ENCODE measurements at regions not wholly inside any gene's neighbourhood (a gene's known extent, or its start where the extent isn't known, plus 50 kb on each side); places are given as distances from the start of the nearest gene placed in this dataset.
"Not testable (repeated sequence)": the region's sequence is repeated elsewhere in the genome, so short reads cannot be mapped to it uniquely, and the experiment has no call there.

DNA sequence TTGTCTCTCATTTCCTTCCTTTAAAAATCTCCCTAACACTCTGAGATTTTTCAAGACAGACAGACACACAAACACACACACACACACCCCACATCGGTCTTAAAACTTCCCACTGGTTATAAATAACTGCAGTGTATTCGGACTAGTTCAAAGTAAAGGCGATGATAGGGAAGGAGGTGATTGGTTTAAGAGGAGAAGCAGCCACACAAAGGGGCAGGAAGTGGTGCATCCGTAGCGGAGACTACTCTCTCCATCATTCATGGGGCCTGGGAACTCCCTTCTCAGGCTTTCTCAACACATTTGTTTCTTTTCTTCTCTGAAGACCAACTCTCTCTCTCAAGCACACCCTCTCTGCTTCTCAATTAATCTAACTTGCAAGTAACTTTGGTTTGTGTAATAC lies 149.1 kb upstream of the DPP10 start:
- intact Hi-C loops (cut with DNase I; ENCODE audit: low total_unique reads) = no loop called here
- no peak overlapping the region for H3K4me3 ChIP-seq (ENCODE audit: low read depth, poor library complexity, severe bottlenecking)
- WGBS, 2 donors = 66 to 67% methylated on average over 5 of the region's 5 CpGs
- TF ChIP-seq, protein P1, sequence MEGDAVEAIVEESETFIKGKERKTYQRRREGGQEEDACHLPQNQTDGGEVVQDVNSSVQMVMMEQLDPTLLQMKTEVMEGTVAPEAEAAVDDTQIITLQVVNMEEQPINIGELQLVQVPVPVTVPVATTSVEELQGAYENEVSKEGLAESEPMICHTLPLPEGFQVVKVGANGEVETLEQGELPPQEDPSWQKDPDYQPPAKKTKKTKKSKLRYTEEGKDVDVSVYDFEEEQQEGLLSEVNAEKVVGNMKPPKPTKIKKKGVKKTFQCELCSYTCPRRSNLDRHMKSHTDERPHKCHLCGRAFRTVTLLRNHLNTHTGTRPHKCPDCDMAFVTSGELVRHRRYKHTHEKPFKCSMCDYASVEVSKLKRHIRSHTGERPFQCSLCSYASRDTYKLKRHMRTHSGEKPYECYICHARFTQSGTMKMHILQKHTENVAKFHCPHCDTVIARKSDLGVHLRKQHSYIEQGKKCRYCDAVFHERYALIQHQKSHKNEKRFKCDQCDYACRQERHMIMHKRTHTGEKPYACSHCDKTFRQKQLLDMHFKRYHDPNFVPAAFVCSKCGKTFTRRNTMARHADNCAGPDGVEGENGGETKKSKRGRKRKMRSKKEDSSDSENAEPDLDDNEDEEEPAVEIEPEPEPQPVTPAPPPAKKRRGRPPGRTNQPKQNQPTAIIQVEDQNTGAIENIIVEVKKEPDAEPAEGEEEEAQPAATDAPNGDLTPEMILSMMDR (IDR thresholded peaks at IDR 0.05) = no peak
- TF ChIP-seq POLR2A (IDR thresholded peaks at IDR 0.05) = no peak
- DNase-seq (ENCODE audit: low spot score in 2 of 2) = no peak

DNA sequence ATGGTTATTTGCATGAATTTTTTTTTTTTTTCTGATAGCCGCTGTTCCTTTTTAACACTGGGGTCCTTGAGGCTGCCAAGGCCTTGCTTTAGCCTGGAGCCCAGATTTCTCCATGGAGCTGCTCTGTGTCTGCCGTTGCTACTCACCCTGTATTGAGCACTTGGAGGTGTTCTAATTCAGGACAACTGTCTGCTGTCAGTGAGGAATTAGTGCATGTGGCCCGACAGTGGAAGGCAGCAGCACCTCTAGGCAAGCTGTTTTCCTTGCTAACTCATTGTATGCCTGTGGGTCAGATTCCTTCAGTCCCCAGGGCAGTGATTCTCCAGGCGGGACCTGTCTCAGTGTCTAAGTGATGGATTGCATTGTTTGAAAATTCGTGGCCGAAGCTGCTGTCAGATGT lies 147.7 kb upstream of the DPP10 start:
- H3K4me3 ChIP-seq (ENCODE audit: low read depth, poor library complexity, severe bottlenecking) = no peak overlapping the region
- intact Hi-C loops (cut with DNase I; ENCODE audit: low total_unique reads) = no loop called here
- 26 to 35% methylated on average over 6 of the region's 6 CpGs for WGBS, 2 donors
- TF ChIP-seq POLR2A (IDR thresholded peaks at IDR 0.05) = no peak
- TF ChIP-seq, protein P1 (IDR thresholded peaks at IDR 0.05) = no peak
- DNase-seq (ENCODE audit: low spot score in 2 of 2) = no peak

DNA sequence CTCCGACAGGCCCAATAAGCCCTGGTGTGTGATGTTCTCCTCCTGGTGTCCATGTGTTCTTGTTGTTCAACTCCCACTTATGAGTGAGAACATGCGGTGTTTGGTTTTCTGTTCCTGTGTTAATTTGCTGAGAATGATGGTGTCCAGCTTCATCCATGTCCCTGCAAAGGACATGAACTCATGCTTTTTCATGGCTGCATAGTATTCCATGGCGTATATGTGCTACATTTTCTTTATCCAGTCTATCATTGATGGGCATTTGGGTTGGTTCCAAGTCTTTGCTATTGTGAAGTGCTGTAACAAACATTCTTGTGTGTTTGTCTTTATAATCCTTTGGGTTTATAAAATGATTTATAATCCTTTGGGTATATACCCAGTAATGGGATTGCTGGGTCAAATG lies 142.1 kb upstream of the DPP10 start:
- DNase-seq (ENCODE audit: low spot score in 2 of 2); intact Hi-C loops (cut with DNase I; ENCODE audit: low total_unique reads); H3K4me3 ChIP-seq (ENCODE audit: low read depth, poor library complexity, severe bottlenecking): not testable (repeated sequence)
- 85 to 88% methylated on average over 3 of the region's 3 CpGs for whole genome bisulfite sequencing, 2 donors

DNA sequence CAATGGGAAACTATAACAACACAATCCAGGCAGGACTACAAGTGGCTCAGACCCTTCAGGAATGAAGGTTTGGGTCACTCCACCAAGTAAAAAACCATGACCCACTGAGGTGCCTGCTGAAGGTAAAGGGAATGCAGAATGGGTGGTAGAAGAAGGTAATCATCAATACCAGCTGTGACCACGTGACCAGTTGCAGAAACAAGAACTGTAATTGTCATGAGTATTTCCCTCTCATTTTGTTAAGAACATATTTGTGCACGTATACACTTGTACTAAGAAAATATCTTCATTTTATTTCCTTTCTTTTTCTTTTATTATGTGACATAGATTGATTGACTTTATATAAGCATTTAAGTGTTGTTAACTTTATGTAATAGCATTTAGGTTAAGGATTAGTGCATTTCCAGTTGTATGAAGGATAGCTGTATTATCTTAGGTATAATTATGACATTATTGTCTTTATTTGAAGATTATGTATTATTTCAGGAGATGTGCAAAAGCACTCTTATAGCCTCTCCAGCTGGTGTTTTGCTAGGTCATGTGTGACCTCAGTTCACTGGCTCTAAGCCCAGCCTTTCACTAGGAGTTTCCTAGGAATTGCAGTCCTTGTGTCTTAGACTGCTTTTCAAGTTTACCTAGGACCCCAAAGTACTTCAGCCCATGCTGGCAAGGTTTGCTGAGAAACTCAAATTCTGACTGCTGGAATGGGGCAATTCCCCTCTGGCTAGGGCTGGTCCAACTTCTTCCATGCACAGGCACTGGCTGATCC lies 125.7 kb upstream of the DPP10 start:
- 35 to 46% methylated on average over 2 of the region's 2 CpGs for WGBS, 2 donors

DNA sequence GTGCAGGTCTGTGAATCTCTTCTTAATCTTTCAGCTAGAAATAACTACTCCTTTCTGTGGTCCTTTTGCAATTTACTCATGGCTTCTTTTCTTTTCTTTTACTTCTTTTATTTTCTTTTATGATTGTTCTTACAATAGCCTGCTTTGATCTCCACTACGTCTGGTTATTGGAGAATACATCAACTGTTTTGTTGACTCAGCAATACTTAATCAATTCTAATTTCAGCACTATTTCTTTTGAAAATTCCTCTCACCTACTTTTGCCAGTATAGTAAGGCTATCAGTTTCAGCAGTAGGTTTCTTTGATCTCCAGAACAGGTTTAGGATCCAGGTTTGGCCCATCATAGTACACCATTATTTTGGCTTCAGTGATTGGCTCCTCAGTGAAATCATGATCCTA lies 111.8 kb upstream of the DPP10 start:
- intact Hi-C loops (cut with DNase I; ENCODE audit: low total_unique reads) = no loop called here
- DNase-seq (ENCODE audit: low spot score in 2 of 2) = no peak
- no peak for TF ChIP-seq POLR2A (IDR thresholded peaks at IDR 0.05)
- TF ChIP-seq, protein P1 (IDR thresholded peaks at IDR 0.05) = no peak
- no peak overlapping the region for H3K4me3 ChIP-seq (ENCODE audit: low read depth, poor library complexity, severe bottlenecking)
- WGBS, 2 donors = 62 to 67% methylated on average over 1 of the region's 1 CpG

More for the DNA sequence above, 125.7 kb upstream of the DPP10 start:
- TF ChIP-seq, protein P1 (IDR thresholded peaks at IDR 0.05) = no peak
- no peak for TF ChIP-seq POLR2A (IDR thresholded peaks at IDR 0.05)
- no peak for DNase-seq (ENCODE audit: low spot score in 2 of 2)
- H3K4me3 ChIP-seq (ENCODE audit: low read depth, poor library complexity, severe bottlenecking) = no peak overlapping the region
- intact Hi-C loops (cut with DNase I; ENCODE audit: low total_unique reads) = no loop called here

DNA sequence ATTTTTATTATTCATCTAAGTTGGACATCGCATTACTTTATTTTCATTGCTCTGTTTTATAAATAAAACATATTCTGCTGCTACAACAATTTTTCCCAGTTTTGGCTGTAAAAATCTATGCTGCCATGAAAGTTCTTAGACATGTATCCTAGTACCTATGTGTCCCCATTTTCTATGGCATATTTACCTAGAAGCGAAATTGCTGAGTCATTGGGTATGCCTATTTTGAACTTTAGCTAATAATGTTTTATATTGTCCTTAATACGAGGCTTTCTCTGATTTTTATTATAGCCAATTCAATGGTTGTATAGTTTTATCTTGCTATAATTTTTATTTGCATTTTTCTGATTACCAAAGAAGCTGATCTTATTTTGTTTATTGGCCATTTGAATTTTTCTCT lies 110.5 kb upstream of the DPP10 start:
- no peak for DNase-seq (ENCODE audit: low spot score in 2 of 2)
- no peak overlapping the region for H3K4me3 ChIP-seq (ENCODE audit: low read depth, poor library complexity, severe bottlenecking)
- TF ChIP-seq, protein P1 (IDR thresholded peaks at IDR 0.05) = no peak
- TF ChIP-seq POLR2A (IDR thresholded peaks at IDR 0.05) = no peak
- 80 to 82% methylated on average over 3 of the region's 3 CpGs for WGBS, 2 donors
- intact Hi-C loops (cut with DNase I; ENCODE audit: low total_unique reads) = no loop called here

Data from lower leg skin (tissue), 4 donors.